ENCODE measurements at regions not wholly inside any gene's neighbourhood (a gene's known extent, or its start where the extent isn't known, plus 50 kb on each side); places are given as distances from the start of the nearest gene placed in this dataset.

GRCh38 chr5:133713751-133714150, 101.4 kb upstream of the FSTL4 start:
- TF ChIP-seq CTCF (conservative IDR thresholded peaks at IDR 0.05 in 1 of 2, IDR thresholded peaks at IDR 0.05 in 1 of 2; ENCODE audit: extremely low read depth in 1 of 2, insufficient read depth in 1 of 2, low read depth in 1 of 2, low read length in 2 of 2) (no peak), EZH2 (IDR thresholded peaks at IDR 0.05; ENCODE audit: borderline replicate concordance, low read length) (no peak)
